ENCODE measurements at regions not wholly inside any gene's neighbourhood (a gene's known extent, or its start where the extent isn't known, plus 50 kb on each side); places are given as distances from the start of the nearest gene placed in this dataset.

DNA sequence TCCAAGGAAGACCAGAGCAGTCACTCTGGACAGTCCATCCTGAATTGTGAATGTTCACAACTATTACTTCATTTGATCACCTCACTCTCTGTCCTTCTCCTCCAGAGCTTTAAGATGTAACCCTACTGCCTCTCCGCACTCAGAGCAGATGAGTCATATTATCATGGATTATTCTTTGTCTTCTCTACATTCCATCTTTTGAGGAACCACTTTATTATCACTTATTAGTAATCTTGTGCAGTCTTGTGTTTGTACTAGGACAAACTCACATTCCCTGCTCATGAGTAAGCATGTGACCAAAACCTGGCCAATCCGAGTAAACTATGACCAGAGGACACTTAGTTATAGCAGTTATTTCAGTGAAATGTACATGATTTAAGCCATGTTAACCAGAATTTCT is 401.5 kb upstream of the ADGRB3 start:
- no peak overlapping the region for H3K4me3 ChIP-seq (replicated peaks in 1 of 3; ENCODE audit: insufficient read depth in 1 of 3, low read depth in 1 of 3, low read length in 3 of 3)
- H3K9ac ChIP-seq (replicated peaks; ENCODE audit: extremely low read depth, insufficient read depth, low read length) = no peak overlapping the region
- intact Hi-C loops (cut with micrococcal nuclease) = no loop called here
- no peaks in the 10 kb centered on the region for H3K9me3 ChIP-seq (replicated peaks; ENCODE audit: control insufficient read depth, insufficient read depth, low read length)
- no peak overlapping the region for H3K4me2 ChIP-seq (ENCODE audit: insufficient read depth, low read length)
- H2AFZ ChIP-seq (ENCODE audit: low read depth, low read length) = no peak overlapping the region
- no peaks in the 10 kb centered on the region for H3K27me3 ChIP-seq (ENCODE audit: control insufficient read depth in 2 of 2, insufficient read depth in 2 of 2, low read length in 2 of 2)
- no peaks in the 10 kb centered on the region for H3K9me1 ChIP-seq (replicated peaks; ENCODE audit: control insufficient read depth, extremely low read depth, insufficient read depth, low read length)
- no peaks in the 10 kb centered on the region for H4K20me1 ChIP-seq (replicated peaks; ENCODE audit: control insufficient read depth, extremely low read depth, insufficient read depth, low read length)
- ChIA-PET CTCF (no interaction called here), POLR2A (no interaction called here)
- no peak for TF ChIP-seq FOS (IDR thresholded peaks at IDR 0.05; ENCODE audit: borderline replicate concordance, insufficient read depth, low read length)
- no peak for TF ChIP-seq GATA2 (IDR thresholded peaks at IDR 0.05; ENCODE audit: insufficient read depth, insufficient read length, low read depth, low read length)
- H3K27ac ChIP-seq (ENCODE audit: insufficient read depth, low read depth, low read length) = no peak overlapping the region
- no peaks in the 10 kb centered on the region for H3K36me3 ChIP-seq (ENCODE audit: control insufficient read depth in 2 of 2, extremely low read depth in 1 of 2, insufficient read depth in 2 of 2, low read length in 2 of 2)
- FAIRE-seq (no peak), DNase-seq (ENCODE audit: low read depth, low spot score) (no peak)
- BruUV-seq (replicated peaks) = no TSS peak
- no peaks in the 10 kb centered on the region for H3K4me1 ChIP-seq (ENCODE audit: control insufficient read depth, extremely low read depth, insufficient read depth, low read length)
- dilution Hi-C loops (cut with MboI; ENCODE audit: extremely low pct_ligation_motif_present, low sequenced_read_pairs) = no loop called here
- H3K79me2 ChIP-seq (ENCODE audit: control insufficient read depth, insufficient read depth, low read length) = no peaks in the 10 kb centered on the region

DNA sequence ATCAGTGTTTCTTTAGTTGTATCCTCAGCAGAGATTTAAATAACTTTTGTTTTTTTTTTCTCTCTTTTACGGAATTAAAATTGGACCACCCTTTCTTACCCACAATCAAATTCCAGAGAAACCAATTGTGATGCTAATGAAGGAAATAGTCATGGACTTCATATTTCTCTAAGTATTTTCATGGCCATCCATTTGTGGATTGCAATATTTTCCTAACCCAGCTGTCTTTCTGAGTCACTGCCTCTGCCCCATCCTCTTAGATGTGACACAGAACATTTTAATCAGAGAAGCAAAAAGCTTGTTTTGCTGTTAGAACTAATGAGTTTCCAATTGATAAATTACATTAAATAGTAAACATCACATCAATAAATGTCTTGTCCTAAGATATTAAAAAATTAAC is 405.5 kb upstream of the ADGRB3 start:
- ChIA-PET POLR2A (no interaction called here), CTCF (no interaction called here)
- no peaks in the 10 kb centered on the region for H3K27me3 ChIP-seq (ENCODE audit: control insufficient read depth in 2 of 2, insufficient read depth in 2 of 2, low read length in 2 of 2)
- dilution Hi-C loops (cut with MboI; ENCODE audit: extremely low pct_ligation_motif_present, low sequenced_read_pairs) = no loop called here
- no peak overlapping the region for H3K9ac ChIP-seq (replicated peaks; ENCODE audit: extremely low read depth, insufficient read depth, low read length)
- H3K36me3 ChIP-seq (ENCODE audit: control insufficient read depth in 2 of 2, extremely low read depth in 1 of 2, insufficient read depth in 2 of 2, low read length in 2 of 2) = no peaks in the 10 kb centered on the region
- intact Hi-C loops (cut with micrococcal nuclease) = loop anchor here (5.0 kb wide), 1 partner anchor 1162 kb away; no protein-coding TSS in a partner anchor
- no peak overlapping the region for H2AFZ ChIP-seq (ENCODE audit: low read depth, low read length)
- H3K27ac ChIP-seq (ENCODE audit: insufficient read depth, low read depth, low read length) = no peak overlapping the region
- no peaks in the 10 kb centered on the region for H3K9me1 ChIP-seq (replicated peaks; ENCODE audit: control insufficient read depth, extremely low read depth, insufficient read depth, low read length)
- no peaks in the 10 kb centered on the region for H4K20me1 ChIP-seq (replicated peaks; ENCODE audit: control insufficient read depth, extremely low read depth, insufficient read depth, low read length)
- TF ChIP-seq POLR2A (IDR thresholded peaks at IDR 0.05; ENCODE audit: low read depth, low read length) (no peak), FOS (IDR thresholded peaks at IDR 0.05; ENCODE audit: borderline replicate concordance, insufficient read depth, low read length) (no peak), JUN (IDR thresholded peaks at IDR 0.05; ENCODE audit: borderline replicate concordance, insufficient read depth, insufficient read length, low read depth) (no peak), EZH2 (IDR thresholded peaks at IDR 0.05; ENCODE audit: borderline replicate concordance, low read depth, low read length, severe bottlenecking) (no peak), GATA2 (IDR thresholded peaks at IDR 0.05; ENCODE audit: insufficient read depth, insufficient read length, low read depth, low read length) (no peak)
- TF ChIP-seq, protein P1, sequence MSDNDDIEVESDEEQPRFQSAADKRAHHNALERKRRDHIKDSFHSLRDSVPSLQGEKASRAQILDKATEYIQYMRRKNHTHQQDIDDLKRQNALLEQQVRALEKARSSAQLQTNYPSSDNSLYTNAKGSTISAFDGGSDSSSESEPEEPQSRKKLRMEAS (IDR thresholded peaks at IDR 0.05; ENCODE audit: insufficient read depth, insufficient read length) = no peak
- TF ChIP-seq, protein P2, sequence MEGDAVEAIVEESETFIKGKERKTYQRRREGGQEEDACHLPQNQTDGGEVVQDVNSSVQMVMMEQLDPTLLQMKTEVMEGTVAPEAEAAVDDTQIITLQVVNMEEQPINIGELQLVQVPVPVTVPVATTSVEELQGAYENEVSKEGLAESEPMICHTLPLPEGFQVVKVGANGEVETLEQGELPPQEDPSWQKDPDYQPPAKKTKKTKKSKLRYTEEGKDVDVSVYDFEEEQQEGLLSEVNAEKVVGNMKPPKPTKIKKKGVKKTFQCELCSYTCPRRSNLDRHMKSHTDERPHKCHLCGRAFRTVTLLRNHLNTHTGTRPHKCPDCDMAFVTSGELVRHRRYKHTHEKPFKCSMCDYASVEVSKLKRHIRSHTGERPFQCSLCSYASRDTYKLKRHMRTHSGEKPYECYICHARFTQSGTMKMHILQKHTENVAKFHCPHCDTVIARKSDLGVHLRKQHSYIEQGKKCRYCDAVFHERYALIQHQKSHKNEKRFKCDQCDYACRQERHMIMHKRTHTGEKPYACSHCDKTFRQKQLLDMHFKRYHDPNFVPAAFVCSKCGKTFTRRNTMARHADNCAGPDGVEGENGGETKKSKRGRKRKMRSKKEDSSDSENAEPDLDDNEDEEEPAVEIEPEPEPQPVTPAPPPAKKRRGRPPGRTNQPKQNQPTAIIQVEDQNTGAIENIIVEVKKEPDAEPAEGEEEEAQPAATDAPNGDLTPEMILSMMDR (IDR thresholded peaks at IDR 0.05; ENCODE audit: extremely low read depth in 1 of 2, insufficient read depth in 1 of 2, low read depth in 1 of 2, low read length in 2 of 2) = no peak
- no TSS peak for BruUV-seq (replicated peaks)
- FAIRE-seq (no peak), DNase-seq (ENCODE audit: low read depth, low spot score) (no peak)
- no peak overlapping the region for H3K4me2 ChIP-seq (ENCODE audit: insufficient read depth, low read length)
- H3K4me1 ChIP-seq (ENCODE audit: control insufficient read depth, extremely low read depth, insufficient read depth, low read length) = no peaks in the 10 kb centered on the region
- H3K9me3 ChIP-seq (replicated peaks; ENCODE audit: control insufficient read depth, insufficient read depth, low read length) = no peaks in the 10 kb centered on the region
- no peak overlapping the region for H3K4me3 ChIP-seq (replicated peaks in 1 of 3; ENCODE audit: insufficient read depth in 1 of 3, low read depth in 1 of 3, low read length in 3 of 3)
- no peaks in the 10 kb centered on the region for H3K79me2 ChIP-seq (ENCODE audit: control insufficient read depth, insufficient read depth, low read length)

All from endothelial cell of umbilical vein (primary cell).